ENCODE measurements at regions not wholly inside any gene's neighbourhood (a gene's known extent, or its start where the extent isn't known, plus 50 kb on each side); places are given as distances from the start of the nearest gene placed in this dataset.

- TF ChIP-seq CTCF (IDR thresholded peaks at IDR 0.05) (no peak), POLR2AphosphoS5 (IDR thresholded peaks at IDR 0.05) (no peak), POLR2A (IDR thresholded peaks at IDR 0.05) (no peak)
Observed at GRCh38 chr13:65387743-65388347, 1842.3 kb downstream of the PCDH9 start.

All from prostate gland (tissue), 2 donors.